H9 (cell line): ENCODE measurements at regions not wholly inside any gene's neighbourhood (a gene's known extent, or its start where the extent isn't known, plus 50 kb on each side); places are given as distances from the start of the nearest gene placed in this dataset.

Experiments
- DNase-seq: peaks from one replicate; pipeline ENCODE4 v3.0.0-alpha.2; 2017
- H2AFZ ChIP-seq: one replicate; pipeline ENCODE4 v1.6.1; 2013; ENCODE audit warnings: mild to moderate bottlenecking, low read length, control low read depth, moderate library complexity
- H2AK5ac ChIP-seq: 2 replicates; pipeline ENCODE4 v1.6.1; 2013; ENCODE audit warnings: low read length, control low read depth, mixed read lengths; ENCODE audit not compliant: insufficient read length
- H2BK120ac ChIP-seq: one replicate; pipeline ENCODE4 v1.6.1; 2013; ENCODE audit warnings: low read depth, mild to moderate bottlenecking, low read length, control low read depth, inconsistent platforms; ENCODE audit not compliant: poor library complexity, severe bottlenecking
- H2BK12ac ChIP-seq: 2 replicates; pipeline ENCODE4 v1.6.1; 2013; ENCODE audit warnings: low read length, control low read depth, mixed read lengths, low read depth; ENCODE audit not compliant: insufficient read length
- H2BK15ac ChIP-seq: 2 replicates; pipeline ENCODE4 v1.6.1; 2013; ENCODE audit warnings: low read depth, low read length, control low read depth
- H2BK20ac ChIP-seq: one replicate; pipeline ENCODE4 v1.6.1; 2013; ENCODE audit warnings: low read depth, mild to moderate bottlenecking, low read length, control low read depth, inconsistent platforms; ENCODE audit not compliant: poor library complexity, severe bottlenecking
- H2BK5ac ChIP-seq: 2 replicates; pipeline ENCODE4 v1.6.1; 2013; ENCODE audit warnings: low read length, control low read depth, mixed read lengths; ENCODE audit not compliant: insufficient read length
- H3K14ac ChIP-seq: 2 replicates; pipeline ENCODE4 v1.6.1; 2013; ENCODE audit warnings: low read length, control low read depth; ENCODE audit not compliant: insufficient read depth
- H3K18ac ChIP-seq: 2 replicates; pipeline ENCODE4 v1.6.1; 2013; ENCODE audit warnings: low read depth, mild to moderate bottlenecking, mixed read lengths, low read length, control low read depth; ENCODE audit not compliant: insufficient read length
- H3K23ac ChIP-seq: 2 replicates; pipeline ENCODE4 v1.6.1; 2013; ENCODE audit warnings: low read length, control low read depth, mixed read lengths, low read depth; ENCODE audit not compliant: insufficient read length
- H3K23me2 ChIP-seq: 2 replicates; pipeline ENCODE4 v1.6.1; 2013; ENCODE audit warnings: low read depth, mild to moderate bottlenecking, mixed read lengths, low read length, control low read depth; ENCODE audit not compliant: insufficient read length, poor library complexity, severe bottlenecking
- H3K27ac ChIP-seq: 2 replicates; pipeline ENCODE4 v1.5.1; 2013; ENCODE audit warnings: low read length, control low read depth, mixed read lengths, low read depth; ENCODE audit not compliant: insufficient read length
- H3K27me3 ChIP-seq: 2 replicates; pipeline ENCODE4 v1.6.1; 2013; ENCODE audit warnings: low read length, control low read depth, inconsistent platforms; ENCODE audit not compliant: insufficient read depth
- H3K4ac ChIP-seq: 2 replicates; pipeline ENCODE4 v1.6.1; 2013; ENCODE audit warnings: low read depth, mild to moderate bottlenecking, control low read depth, inconsistent platforms, low read length, moderate library complexity
- H3K4me1 ChIP-seq: 2 replicates; pipeline ENCODE4 v1.6.1; 2013; ENCODE audit warnings: low read length, control low read depth, inconsistent platforms; ENCODE audit not compliant: insufficient read depth
- H3K4me2 ChIP-seq: 2 replicates; pipeline ENCODE4 v1.6.1; 2013; ENCODE audit warnings: low read length, control low read depth, mixed read lengths; ENCODE audit not compliant: insufficient read length, insufficient read depth
- H3K56ac ChIP-seq: 2 replicates; pipeline ENCODE4 v1.6.1; 2013; ENCODE audit warnings: low read depth, mild to moderate bottlenecking, mixed read lengths, low read length, control low read depth; ENCODE audit not compliant: insufficient read length
- H3K79me1 ChIP-seq: 2 replicates; pipeline ENCODE4 v1.6.1; 2013; ENCODE audit warnings: low read depth, mild to moderate bottlenecking, moderate library complexity, low read length, control low read depth, inconsistent platforms; ENCODE audit not compliant: insufficient read depth, poor library complexity, severe bottlenecking
- H3K79me2 ChIP-seq: 2 replicates; pipeline ENCODE4 v1.6.1; 2013; ENCODE audit warnings: low read length, control low read depth, inconsistent platforms; ENCODE audit not compliant: insufficient read depth
- H3K9ac ChIP-seq: 2 replicates; pipeline ENCODE4 v1.6.1; 2013; ENCODE audit warnings: low read length, control low read depth, mixed read lengths; ENCODE audit not compliant: insufficient read length; ENCODE audit errors: extremely low read depth
- H3K9me3 ChIP-seq: one replicate; pipeline ENCODE4 v1.6.1; 2013; ENCODE audit warnings: low read depth, low read length, inconsistent platforms; ENCODE audit not compliant: control insufficient read depth
- H3T11ph ChIP-seq: one replicate; pipeline ENCODE4 v1.6.1; 2013; ENCODE audit warnings: mild to moderate bottlenecking, low read length, control low read depth, inconsistent platforms
- H4K20me1 ChIP-seq: one replicate; pipeline ENCODE4 v1.6.1; 2013; ENCODE audit not compliant: control insufficient read depth, insufficient read length, insufficient read depth
- H4K5ac ChIP-seq: 2 replicates; pipeline ENCODE4 v1.6.1; 2013; ENCODE audit warnings: low read depth, mild to moderate bottlenecking, mixed read lengths, low read length, control low read depth; ENCODE audit not compliant: insufficient read length
- H4K8ac ChIP-seq: replicated peaks from 2 replicates; pipeline ENCODE4 v1.6.1; 2013; ENCODE audit warnings: low read length, control low read depth, mixed read lengths, low read depth; ENCODE audit not compliant: insufficient read length
- H4K91ac ChIP-seq: 2 replicates; pipeline ENCODE4 v1.6.1; 2013; ENCODE audit warnings: low read depth, mild to moderate bottlenecking, moderate library complexity, mixed read lengths, low read length, control low read depth; ENCODE audit not compliant: insufficient read length
- H3K27ac Mint-ChIP-seq, 3 experiments: 2 replicates in 2 of 3; 3 replicates in 1 of 3; pipeline ENCODE4 v1.8.0; 2020 to 2021; ENCODE audit warnings: mixed read lengths in 3 of 3, mild to moderate bottlenecking in 1 of 3, moderate library complexity in 1 of 3
- H3K27me3 Mint-ChIP-seq: 2 replicates; pipeline ENCODE4 v1.8.0; 2021; ENCODE audit warnings: low read depth, mild to moderate bottlenecking, moderate library complexity, mixed read lengths
- H3K36me3 Mint-ChIP-seq, 3 experiments: 2 replicates in 2 of 3; 3 replicates in 1 of 3; pipeline ENCODE4 v1.8.0; 2020 to 2021; ENCODE audit warnings: low read depth in 3 of 3, mixed read lengths in 3 of 3; ENCODE audit not compliant: insufficient read depth in 1 of 3
- H3K4me1 Mint-ChIP-seq, 2 experiments: 2 replicates each; pipeline ENCODE4 v1.8.0; 2020; ENCODE audit warnings: mixed read lengths in 2 of 2
- H3K4me3 Mint-ChIP-seq, 2 experiments: 2 replicates in 1 of 2; 3 replicates in 1 of 2; pipeline ENCODE4 v1.8.0; 2020 to 2021; ENCODE audit warnings: mild to moderate bottlenecking in 2 of 2, mixed read lengths in 2 of 2, moderate library complexity in 1 of 2
- H3K9me3 Mint-ChIP-seq, 2 experiments: 2 replicates in 1 of 2; 3 replicates in 1 of 2; pipeline ENCODE4 v1.8.0; 2020; ENCODE audit warnings: mild to moderate bottlenecking in 2 of 2, mixed read lengths in 2 of 2, moderate library complexity in 1 of 2
- WGBS: extraction: QIAGEN DNeasy Blood & Tissue Kit; methylation state at CpG from one replicate; pipeline ENCODE4 v1.1.7; 2013; ENCODE audit warnings: missing lambda C conversion rate, low lambda C conversion rate, mixed read lengths; ENCODE audit not compliant: insufficient read length; ENCODE audit errors: extremely low coverage; 5-methylcytosine and 5-hydroxymethylcytosine counted together
- TF ChIP-seq, protein P1 (sequence below): fragments of 200-600 bp; sonication (generic); conservative IDR thresholded peaks from 3 replicates; pipeline ENCODE4 v1.8.0; 2021; ENCODE audit warnings: antibody characterized with exemption, mild to moderate bottlenecking

- H3K27ac Mint-ChIP-seq, result no peak overlapping the region
- no peak overlapping the region for H3K27ac ChIP-seq
- H3K79me2 ChIP-seq, result no peaks in the 10 kb centered on the region
- no peak overlapping the region for H4K8ac ChIP-seq
- no peak overlapping the region for H2AFZ ChIP-seq
- H3T11ph ChIP-seq, result no peak overlapping the region
- TF ChIP-seq, protein P1, sequence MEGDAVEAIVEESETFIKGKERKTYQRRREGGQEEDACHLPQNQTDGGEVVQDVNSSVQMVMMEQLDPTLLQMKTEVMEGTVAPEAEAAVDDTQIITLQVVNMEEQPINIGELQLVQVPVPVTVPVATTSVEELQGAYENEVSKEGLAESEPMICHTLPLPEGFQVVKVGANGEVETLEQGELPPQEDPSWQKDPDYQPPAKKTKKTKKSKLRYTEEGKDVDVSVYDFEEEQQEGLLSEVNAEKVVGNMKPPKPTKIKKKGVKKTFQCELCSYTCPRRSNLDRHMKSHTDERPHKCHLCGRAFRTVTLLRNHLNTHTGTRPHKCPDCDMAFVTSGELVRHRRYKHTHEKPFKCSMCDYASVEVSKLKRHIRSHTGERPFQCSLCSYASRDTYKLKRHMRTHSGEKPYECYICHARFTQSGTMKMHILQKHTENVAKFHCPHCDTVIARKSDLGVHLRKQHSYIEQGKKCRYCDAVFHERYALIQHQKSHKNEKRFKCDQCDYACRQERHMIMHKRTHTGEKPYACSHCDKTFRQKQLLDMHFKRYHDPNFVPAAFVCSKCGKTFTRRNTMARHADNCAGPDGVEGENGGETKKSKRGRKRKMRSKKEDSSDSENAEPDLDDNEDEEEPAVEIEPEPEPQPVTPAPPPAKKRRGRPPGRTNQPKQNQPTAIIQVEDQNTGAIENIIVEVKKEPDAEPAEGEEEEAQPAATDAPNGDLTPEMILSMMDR, result no peak
- H3K56ac ChIP-seq, result no peak overlapping the region
- no peak overlapping the region for H3K14ac ChIP-seq
- DNase-seq, result no peak
- peaks cover 13 to 18% of the 10 kb centered on the region in 2 experiments; a peak in 4 of 5 replicates for H3K9me3 Mint-ChIP-seq
- no peaks in the 10 kb centered on the region for H3K4me1 ChIP-seq
- no peaks in the 10 kb centered on the region for H3K23me2 ChIP-seq
- no peak overlapping the region for H3K4ac ChIP-seq
- no peak overlapping the region for H2BK120ac ChIP-seq
- H3K4me2 ChIP-seq, result no peak overlapping the region
- no peak overlapping the region for H3K23ac ChIP-seq
- H3K4me1 Mint-ChIP-seq, result peaks cover 7 to 9% of the 10 kb centered on the region in 2 experiments
- no peaks in the 10 kb centered on the region for H3K79me1 ChIP-seq
- H3K27me3 Mint-ChIP-seq, result no peaks in the 10 kb centered on the region; the same call in 1 of the 2 replicates
- no peak overlapping the region for H2BK20ac ChIP-seq
- no peak overlapping the region for H3K18ac ChIP-seq
- no peak overlapping the region for H2BK12ac ChIP-seq
- H4K5ac ChIP-seq, result no peak overlapping the region
- H2AK5ac ChIP-seq, result no peak overlapping the region
- H3K4me3 Mint-ChIP-seq, result no peak overlapping the region
- WGBS, result no CpG with 5 or more reads among the region's 5 CpGs
- H3K9me3 ChIP-seq, result no peaks in the 10 kb centered on the region
- H4K20me1 ChIP-seq, result no peaks in the 10 kb centered on the region
- no peak overlapping the region for H2BK5ac ChIP-seq
- no peaks in the 10 kb centered on the region for H3K27me3 ChIP-seq
- H2BK15ac ChIP-seq, result no peak overlapping the region
- H3K36me3 Mint-ChIP-seq, result peaks cover 2 to 24% (median 10%) of the 10 kb centered on the region in 3 experiments; a peak in 5 of 7 replicates
- no peak overlapping the region for H3K9ac ChIP-seq
- no peak overlapping the region for H4K91ac ChIP-seq
These were observed 439.4 kb downstream of the PDZRN4 start for GRCh38 chr12:41627476-41627875.
